CD14-positive monocyte (primary cell): ENCODE measurements at regions not wholly inside any gene's neighbourhood (a gene's known extent, or its start where the extent isn't known, plus 50 kb on each side); places are given as distances from the start of the nearest gene placed in this dataset.
"Not testable (repeated sequence)": the region's sequence is repeated elsewhere in the genome, so short reads cannot be mapped to it uniquely, and the experiment has no call there.

Experiments used
- DNase-seq, 3 donors: peaks; one replicate each; pipeline ENCODE4 v3.0.0-alpha.2; 2011 to 2022
- H2AFZ ChIP-seq: 2 replicates; pipeline ENCODE4 v1.6.0; 2012; ENCODE audit warnings: mild to moderate bottlenecking, low read depth, low read length, inconsistent platforms; ENCODE audit not compliant: insufficient read depth, poor library complexity, severe bottlenecking
- H3K27ac ChIP-seq, 2 donors: 1 replicate in 1 of 2; 2 replicates in 1 of 2; pipeline ENCODE4 v1.5.1; 2012 to 2013; ENCODE audit warnings: low read length in 2 of 2, control low read depth in 1 of 2, inconsistent platforms in 1 of 2, low read depth in 1 of 2, mild to moderate bottlenecking in 1 of 2
- H3K27me3 ChIP-seq, 2 donors: one replicate each; pipeline versions ENCODE4 v1.6.0 to v1.6.1; 2011 to 2013; ENCODE audit warnings: low read length in 2 of 2; ENCODE audit not compliant: control insufficient read depth in 2 of 2, insufficient read depth in 2 of 2
- H3K36me3 ChIP-seq, 2 donors: replicated peaks in 1 of 2; 1 replicate in 1 of 2; 2 replicates in 1 of 2; pipeline versions ENCODE4 v1.5.1 to v1.6.1; 2012 to 2013; ENCODE audit warnings: low read length in 2 of 2, control low read depth in 1 of 2, inconsistent platforms in 1 of 2, mild to moderate bottlenecking in 1 of 2; ENCODE audit not compliant: insufficient read depth in 2 of 2, control insufficient read depth in 1 of 2
- H3K4me1 ChIP-seq, 2 donors: 1 replicate in 1 of 2; 2 replicates in 1 of 2; pipeline versions ENCODE4 v1.5.1 to v1.6.1; 2012 to 2013; ENCODE audit warnings: low read length in 2 of 2, control low read depth in 1 of 2, inconsistent platforms in 1 of 2, mild to moderate bottlenecking in 1 of 2, moderate library complexity in 1 of 2; ENCODE audit not compliant: insufficient read depth in 2 of 2, control insufficient read depth in 1 of 2
- H3K4me2 ChIP-seq: replicated peaks from 2 replicates; pipeline ENCODE3; 2012; ENCODE audit warnings: low read length, moderate library complexity, mild to moderate bottlenecking; ENCODE audit not compliant: poor library complexity, severe bottlenecking; ENCODE audit errors: extremely low read depth
- H3K4me3 ChIP-seq, 3 experiments: fragments of 200-600 bp in 1 of 3; sonication (generic) in 1 of 3; replicated peaks in 1 of 3; 1 replicate in 2 of 3; 2 replicates in 1 of 3; pipeline ENCODE4 v1.5.1; 2011 to 2013; ENCODE audit warnings: low read length in 3 of 3, mild to moderate bottlenecking in 3 of 3, control low read depth in 2 of 3, low read depth in 2 of 3, inconsistent platforms in 1 of 3, moderate library complexity in 1 of 3
- H3K79me2 ChIP-seq: 2 replicates; pipeline ENCODE4 v1.6.0; 2012; ENCODE audit warnings: mild to moderate bottlenecking, control low read depth, inconsistent platforms, low read length, moderate library complexity; ENCODE audit not compliant: insufficient read depth
- H3K9ac ChIP-seq: 2 replicates; pipeline ENCODE4 v1.6.0; 2017; ENCODE audit warnings: low read length, mild to moderate bottlenecking; ENCODE audit not compliant: insufficient read depth, poor library complexity, severe bottlenecking
- H3K9me3 ChIP-seq, 2 donors: replicated peaks in 1 of 2; 1 replicate in 1 of 2; 2 replicates in 1 of 2; pipeline versions ENCODE4 v1.5.1 to v1.6.1; 2012 to 2013; ENCODE audit warnings: low read length in 2 of 2, control low read depth in 1 of 2; ENCODE audit not compliant: control insufficient read depth in 1 of 2, insufficient read depth in 1 of 2
- H4K20me1 ChIP-seq: 2 replicates; pipeline ENCODE4 v1.6.0; 2012; ENCODE audit warnings: mild to moderate bottlenecking, low read length, control low read depth, moderate library complexity; ENCODE audit not compliant: insufficient read depth
- H3K27ac Mint-ChIP-seq, 7 donors: one replicate each; pipeline ENCODE4 v1.8.0; 2020; ENCODE audit warnings: mild to moderate bottlenecking in 7 of 7, mixed read lengths in 7 of 7, moderate library complexity in 6 of 7, inconsistent platforms in 2 of 7
- H3K27me3 Mint-ChIP-seq, 3 donors: one replicate each; pipeline ENCODE4 v1.8.0; 2021 to 2022; ENCODE audit warnings: low read depth in 3 of 3, mild to moderate bottlenecking in 3 of 3, mixed read lengths in 3 of 3, moderate library complexity in 3 of 3, inconsistent platforms in 1 of 3
- H3K36me3 Mint-ChIP-seq, 2 donors: one replicate each; pipeline ENCODE4 v1.8.0; 2020; ENCODE audit warnings: mixed read lengths in 2 of 2, inconsistent platforms in 1 of 2, mild to moderate bottlenecking in 1 of 2
- H3K4me1 Mint-ChIP-seq: one replicate; pipeline ENCODE4 v1.8.0; 2020; ENCODE audit warnings: mild to moderate bottlenecking, mixed read lengths
- H3K4me3 Mint-ChIP-seq, 2 donors: one replicate each; pipeline ENCODE4 v1.8.0; 2020; ENCODE audit warnings: mild to moderate bottlenecking in 2 of 2, mixed read lengths in 2 of 2, moderate library complexity in 1 of 2
- H3K9me3 Mint-ChIP-seq, 7 donors: one replicate each; pipeline ENCODE4 v1.8.0; 2020 to 2022; ENCODE audit warnings: mixed read lengths in 7 of 7, mild to moderate bottlenecking in 6 of 7, moderate library complexity in 6 of 7, inconsistent platforms in 2 of 7
- CTCF ChIP-seq: fragments of 200-600 bp; IDR thresholded peaks from one replicate; pipeline ENCODE4 v1.8.0; 2022; ENCODE audit warnings: antibody characterized with exemption, mild to moderate bottlenecking
- WGBS: methylation state at CpG from one replicate; pipeline ENCODE4 v1.1.5; 2013; ENCODE audit warnings: missing lambda C conversion rate; ENCODE audit not compliant: insufficient coverage; 5-methylcytosine and 5-hydroxymethylcytosine counted together
- intact Hi-C, 2 donors: fragments of 100-400 bp; cut with micrococcal nuclease; formaldehyde crosslinking; loops; one replicate each; pipeline versions ENCODE4 v1.15.0 to v1.15.1; 2023

- no peaks in the 10 kb centered on the region for H3K4me1 Mint-ChIP-seq
- intact Hi-C loops, result no loop called here
- peaks cover 3 to 11% (median 8%) of the 10 kb centered on the region in 7 donors for H3K9me3 Mint-ChIP-seq
- Histone ChIP-seq H3K79me2 (no peaks in the 10 kb centered on the region), H3K4me3 (no peak overlapping the region), H3K27me3 (no peaks in the 10 kb centered on the region), H3K27ac (no peak overlapping the region), H4K20me1 (no peaks in the 10 kb centered on the region), H2AFZ (no peak overlapping the region), H3K4me1 (no peaks in the 10 kb centered on the region), H3K36me3 (no peaks in the 10 kb centered on the region), H3K9me3 (peaks cover 0 to 3% of the 10 kb centered on the region in 2 donors), H3K4me2 (no peak overlapping the region), H3K9ac (no peak overlapping the region)
- H3K36me3 Mint-ChIP-seq, result no peaks in the 10 kb centered on the region
- peaks cover 0 to 2% (median 2%) of the 10 kb centered on the region in 3 donors for H3K27me3 Mint-ChIP-seq
- no peak for TF ChIP-seq CTCF
- DNase-seq, result no peak
- WGBS, result 95% methylated on average over 3 of the region's 4 CpGs
- H3K4me3 Mint-ChIP-seq, result no peak overlapping the region
- H3K27ac Mint-ChIP-seq, result no peak overlapping the region
Observed at GRCh38 chr3:39651993-39652739, 157.2 kb upstream of the MYRIP start.

- H3K4me1 Mint-ChIP-seq, H3K9ac ChIP-seq, H4K20me1 ChIP-seq, DNase-seq, H3K4me1 ChIP-seq, H3K79me2 ChIP-seq, H3K27ac ChIP-seq, H3K4me3 ChIP-seq, intact Hi-C loops, H3K36me3 ChIP-seq, H3K9me3 ChIP-seq, H3K27me3 Mint-ChIP-seq, H3K27me3 ChIP-seq, H3K4me2 ChIP-seq, H2AFZ ChIP-seq, H3K4me3 Mint-ChIP-seq, H3K27ac Mint-ChIP-seq, H3K36me3 Mint-ChIP-seq: not testable (repeated sequence)
- WGBS, result 100% methylated on average over 4 of the region's 26 CpGs
- peaks cover 0 to 16% (median 9%) of the 10 kb centered on the region in 7 donors for H3K9me3 Mint-ChIP-seq
Observed at GRCh38 chr3:39655718-39656117, 153.7 kb upstream of the MYRIP start.
